ENCODE measurements at regions not wholly inside any gene's neighbourhood (a gene's known extent, or its start where the extent isn't known, plus 50 kb on each side); places are given as distances from the start of the nearest gene placed in this dataset.

DNA sequence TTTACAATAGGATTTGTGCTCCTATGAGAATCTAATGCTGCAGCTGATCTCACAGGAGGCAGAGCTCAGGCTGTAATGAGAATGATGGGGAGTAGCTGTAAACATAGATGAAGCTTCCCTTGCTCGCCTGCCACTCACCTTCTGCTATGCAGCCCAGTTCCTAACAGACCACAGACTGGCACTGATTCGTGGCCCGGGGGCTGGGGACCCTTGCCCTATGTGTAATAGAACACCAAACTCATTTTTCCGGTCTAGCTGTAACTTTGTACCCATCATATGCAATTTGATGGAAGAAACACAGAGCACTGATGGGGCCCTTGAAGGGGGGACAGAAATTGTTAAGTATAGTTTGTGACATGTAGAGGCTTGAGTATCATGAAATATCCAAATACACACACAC, 79.6 kb upstream of the OR5AK2 start:
- ATAC-seq, result no peak
- H3K4me1 ChIP-seq, result no peaks in the 10 kb centered on the region
- no peak overlapping the region for H3K4me3 ChIP-seq
- TF ChIP-seq, protein P1, sequence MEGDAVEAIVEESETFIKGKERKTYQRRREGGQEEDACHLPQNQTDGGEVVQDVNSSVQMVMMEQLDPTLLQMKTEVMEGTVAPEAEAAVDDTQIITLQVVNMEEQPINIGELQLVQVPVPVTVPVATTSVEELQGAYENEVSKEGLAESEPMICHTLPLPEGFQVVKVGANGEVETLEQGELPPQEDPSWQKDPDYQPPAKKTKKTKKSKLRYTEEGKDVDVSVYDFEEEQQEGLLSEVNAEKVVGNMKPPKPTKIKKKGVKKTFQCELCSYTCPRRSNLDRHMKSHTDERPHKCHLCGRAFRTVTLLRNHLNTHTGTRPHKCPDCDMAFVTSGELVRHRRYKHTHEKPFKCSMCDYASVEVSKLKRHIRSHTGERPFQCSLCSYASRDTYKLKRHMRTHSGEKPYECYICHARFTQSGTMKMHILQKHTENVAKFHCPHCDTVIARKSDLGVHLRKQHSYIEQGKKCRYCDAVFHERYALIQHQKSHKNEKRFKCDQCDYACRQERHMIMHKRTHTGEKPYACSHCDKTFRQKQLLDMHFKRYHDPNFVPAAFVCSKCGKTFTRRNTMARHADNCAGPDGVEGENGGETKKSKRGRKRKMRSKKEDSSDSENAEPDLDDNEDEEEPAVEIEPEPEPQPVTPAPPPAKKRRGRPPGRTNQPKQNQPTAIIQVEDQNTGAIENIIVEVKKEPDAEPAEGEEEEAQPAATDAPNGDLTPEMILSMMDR (IDR thresholded peaks at IDR 0.05), result no peak
- TF ChIP-seq POLR2A (IDR thresholded peaks at IDR 0.05), result no peak
- 63 to 76% methylated on average over 4 of the region's 4 CpGs for WGBS, 2 donors
- no peaks in the 10 kb centered on the region for H3K9me3 ChIP-seq
- DNase-seq, result no peak
- intact Hi-C loops (cut with DNase I), result no loop called here
- H3K36me3 ChIP-seq (replicated peaks in 1 of 2; ENCODE audit: insufficient read depth in 1 of 2, low read depth in 2 of 2), result no peaks in the 10 kb centered on the region
- H3K27ac ChIP-seq, result no peak overlapping the region
- H3K27me3 ChIP-seq, result no peaks in the 10 kb centered on the region

DNA sequence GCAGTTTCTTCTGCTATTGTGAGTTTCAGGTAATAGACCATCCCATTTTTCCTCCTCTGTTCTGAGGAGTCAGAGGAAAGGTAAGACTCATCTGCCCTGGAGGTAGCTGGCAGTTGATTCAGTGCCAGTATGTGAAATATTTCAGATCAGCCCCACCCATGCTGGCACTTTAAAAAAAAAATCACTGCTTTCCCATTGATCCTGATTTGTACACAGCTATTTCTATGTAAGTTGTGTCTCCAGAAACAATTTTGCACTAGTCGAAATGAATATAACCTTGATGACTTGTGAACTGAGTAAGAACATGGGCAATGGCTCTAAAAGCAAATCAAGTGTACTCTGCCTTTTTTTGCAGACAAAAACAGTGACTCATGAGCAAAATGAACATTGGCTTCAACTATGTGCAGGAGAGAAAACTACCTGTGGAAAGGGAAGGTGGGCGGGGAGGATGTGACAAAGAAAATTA, 82.0 kb upstream of the OR5AK2 start:
- H3K9me3 ChIP-seq, result no peaks in the 10 kb centered on the region
- TF ChIP-seq POLR2A (IDR thresholded peaks at IDR 0.05), result no peak
- TF ChIP-seq, protein P1 (IDR thresholded peaks at IDR 0.05), result no peak
- intact Hi-C loops (cut with DNase I), result no loop called here
- H3K36me3 ChIP-seq (replicated peaks in 1 of 2; ENCODE audit: insufficient read depth in 1 of 2, low read depth in 2 of 2), result no peaks in the 10 kb centered on the region
- no peaks in the 10 kb centered on the region for H3K27me3 ChIP-seq
- 54% methylated on average over 2 of the region's 2 CpGs for WGBS, 2 donors
- H3K4me1 ChIP-seq, result no peaks in the 10 kb centered on the region
- no peak overlapping the region for H3K27ac ChIP-seq
- DNase-seq, result no peak
- no peak for ATAC-seq
- no peak overlapping the region for H3K4me3 ChIP-seq

DNA sequence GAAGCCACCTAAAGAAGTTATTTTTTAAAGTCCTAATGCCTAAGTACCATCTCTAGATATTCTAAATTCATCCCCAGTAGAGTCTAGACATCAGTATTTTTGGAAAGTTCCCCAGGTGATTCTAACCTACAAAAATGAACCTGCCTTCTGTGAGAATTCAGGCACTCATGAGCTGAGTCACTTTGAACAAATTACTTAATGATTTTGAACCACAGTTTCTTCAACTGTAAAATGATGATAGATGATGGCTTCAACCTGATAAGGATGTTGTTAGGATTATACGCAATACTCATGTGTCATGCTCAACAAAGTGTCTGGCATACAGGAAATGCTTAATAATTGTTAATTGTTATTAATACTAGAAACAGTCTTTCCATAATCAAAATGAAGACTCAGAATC, 82.8 kb upstream of the OR5AK2 start:
- DNase-seq, result no peak
- 65 to 70% methylated on average over 1 of the region's 1 CpG for WGBS, 2 donors
- H3K9me3 ChIP-seq, result no peaks in the 10 kb centered on the region
- no peak overlapping the region for H3K27ac ChIP-seq
- TF ChIP-seq POLR2A (IDR thresholded peaks at IDR 0.05), result no peak
- no peaks in the 10 kb centered on the region for H3K4me1 ChIP-seq
- H3K4me3 ChIP-seq, result no peak overlapping the region
- no peaks in the 10 kb centered on the region for H3K27me3 ChIP-seq
- ATAC-seq, result no peak
- H3K36me3 ChIP-seq (replicated peaks in 1 of 2; ENCODE audit: insufficient read depth in 1 of 2, low read depth in 2 of 2), result no peaks in the 10 kb centered on the region
- intact Hi-C loops (cut with DNase I), result no loop called here

- H3K36me3 ChIP-seq (replicated peaks in 1 of 2; ENCODE audit: insufficient read depth in 1 of 2, low read depth in 2 of 2), result no peaks in the 10 kb centered on the region
- H3K4me1 ChIP-seq, result no peaks in the 10 kb centered on the region
- no peaks in the 10 kb centered on the region for H3K9me3 ChIP-seq
- WGBS, 2 donors, result 61 to 65% methylated on average over 4 of the region's 4 CpGs
- H3K27ac ChIP-seq, result no peak overlapping the region
- no peak for DNase-seq
- no peak overlapping the region for H3K4me3 ChIP-seq
- no peak for ATAC-seq
- H3K27me3 ChIP-seq, result no peaks in the 10 kb centered on the region
- TF ChIP-seq, protein P1 (IDR thresholded peaks at IDR 0.05), result no peak
- no peak for TF ChIP-seq POLR2A (IDR thresholded peaks at IDR 0.05)
- intact Hi-C loops (cut with DNase I), result no loop called here
These were observed 83.3 kb upstream of the OR5AK2 start for GRCh38 chr11:56905442-56905841.

- no peak overlapping the region for H3K27ac ChIP-seq
- 83 to 86% methylated on average over 5 of the region's 5 CpGs for WGBS, 2 donors
- ATAC-seq (no peak), DNase-seq (no peak)
- H3K9me3 ChIP-seq, result no peaks in the 10 kb centered on the region
- H3K4me3 ChIP-seq, result no peak overlapping the region
- no peaks in the 10 kb centered on the region for H3K4me1 ChIP-seq
- intact Hi-C loops (cut with DNase I), result no loop called here
- TF ChIP-seq, protein P1 (IDR thresholded peaks at IDR 0.05), result no peak
- TF ChIP-seq POLR2A (IDR thresholded peaks at IDR 0.05), result no peak
- no peaks in the 10 kb centered on the region for H3K27me3 ChIP-seq
- H3K36me3 ChIP-seq (replicated peaks in 1 of 2; ENCODE audit: insufficient read depth in 1 of 2, low read depth in 2 of 2), result no peaks in the 10 kb centered on the region
These were observed 89.9 kb upstream of the OR5AK2 start for GRCh38 chr11:56898856-56899255.
